ENCODE measurements at regions not wholly inside any gene's neighbourhood (a gene's known extent, or its start where the extent isn't known, plus 50 kb on each side); places are given as distances from the start of the nearest gene placed in this dataset.
"Not testable (repeated sequence)": the region's sequence is repeated elsewhere in the genome, so short reads cannot be mapped to it uniquely, and the experiment has no call there.

DNA sequence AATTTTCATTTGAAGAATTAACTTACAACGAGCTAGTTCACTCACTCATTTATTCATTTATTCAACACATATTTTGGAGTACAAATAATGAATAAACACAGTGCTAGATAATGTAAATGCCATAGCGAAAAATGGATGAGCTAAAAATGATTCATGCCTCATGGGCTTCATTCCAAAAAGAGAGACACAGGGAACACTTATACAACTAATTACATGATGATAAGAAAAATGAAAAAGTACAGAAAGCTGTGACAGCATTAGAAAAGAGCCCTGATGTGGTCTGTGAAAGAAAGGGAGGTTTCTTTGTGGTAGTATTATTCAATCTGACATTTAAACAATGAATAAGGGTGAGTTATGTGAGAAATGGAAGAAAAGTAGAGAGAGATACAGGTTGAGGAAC is 726.4 kb downstream of the AMY1C start:
- no peak for DNase-seq

GRCh38 chr1:104488296-104489015 is 738.8 kb downstream of the AMY1C start:
- DNase-seq: no peak

DNA sequence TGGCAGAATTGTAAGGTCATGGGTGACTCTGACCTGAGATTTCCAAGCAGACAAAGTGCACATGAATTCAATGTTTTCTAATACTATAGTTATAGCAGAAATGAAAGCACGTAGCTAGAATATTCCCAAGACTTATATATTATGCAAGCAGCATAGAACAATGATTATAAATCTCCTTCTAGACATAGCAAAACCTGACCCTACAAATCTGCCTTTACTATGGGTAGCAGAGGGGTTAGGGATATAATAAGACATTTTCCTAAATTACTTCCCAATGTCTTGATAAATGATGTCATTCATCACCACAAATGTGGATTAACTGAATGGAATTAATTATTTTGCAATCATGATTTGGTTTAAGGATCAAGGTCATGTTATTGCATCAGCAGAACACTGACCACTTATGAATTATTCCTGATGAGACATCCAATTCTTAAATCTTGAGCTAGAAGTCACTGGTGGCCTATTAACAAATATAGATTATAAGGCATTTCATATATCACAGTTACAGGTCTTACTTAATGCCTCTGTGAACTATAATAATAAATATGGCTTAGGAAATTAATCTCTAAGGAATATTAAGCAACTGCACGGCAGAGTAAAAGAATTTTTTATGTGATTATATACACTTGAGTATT is 776.6 kb downstream of the AMY1C start:
- DNase-seq: no peak

DNA sequence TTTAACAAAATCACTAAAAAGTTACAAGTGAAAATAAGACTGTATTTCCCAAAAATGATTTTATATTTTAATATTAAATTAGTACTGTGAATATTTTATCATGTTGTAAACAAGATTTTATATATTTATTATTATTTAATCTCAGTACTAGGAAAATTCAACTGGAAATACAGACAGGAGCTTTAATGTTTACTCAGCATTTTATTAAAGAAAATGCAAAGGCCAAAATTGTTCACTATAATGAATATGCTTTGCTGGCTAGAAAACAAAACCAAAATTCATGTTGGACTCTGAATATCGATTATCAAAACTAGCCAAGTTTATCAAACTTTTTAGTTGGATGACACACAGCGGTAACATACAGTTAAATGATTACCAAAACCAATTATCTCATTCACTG is 782.3 kb downstream of the AMY1C start:
- DNase-seq: no peak

DNA sequence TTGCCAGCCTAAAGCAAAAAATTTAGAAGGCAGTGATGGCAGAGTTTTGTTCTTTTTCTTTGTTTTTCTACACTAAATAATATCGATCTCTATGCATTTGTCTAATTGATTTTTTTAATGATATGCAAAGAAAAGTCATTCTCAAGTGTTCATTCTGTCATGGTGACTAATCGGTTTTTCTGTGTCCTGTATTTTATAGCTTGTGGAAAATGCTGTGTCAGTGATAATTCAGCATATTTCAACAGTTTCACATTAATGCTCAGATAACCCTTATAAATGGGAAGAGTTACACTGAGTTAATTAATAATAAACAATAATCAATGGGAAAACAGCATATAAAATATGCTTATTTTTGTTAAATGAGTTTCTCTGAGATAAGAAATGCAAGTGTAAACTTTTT is 824.9 kb downstream of the AMY1C start:
- DNase-seq: no peak

DNA sequence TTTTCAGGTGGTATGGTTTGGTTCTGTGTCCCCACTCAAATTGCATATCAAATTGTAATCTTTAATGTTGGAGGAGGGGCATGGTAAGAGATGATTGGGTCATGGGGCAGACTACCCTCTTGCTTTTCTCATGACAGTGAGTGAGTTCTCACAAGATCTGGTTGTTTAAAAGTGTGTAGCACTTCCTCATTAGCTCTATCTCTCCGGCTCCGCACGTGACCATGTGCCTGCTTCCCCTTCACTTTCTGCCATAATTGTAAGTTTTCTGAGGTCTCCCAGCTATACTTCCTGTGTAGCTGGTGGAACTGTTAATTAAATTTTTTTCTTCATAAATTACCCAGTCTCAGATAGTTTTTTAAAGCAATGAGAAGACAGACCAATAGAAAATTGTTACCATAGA is 843.2 kb downstream of the AMY1C start:
- DNase-seq: no peak

- no peak for DNase-seq
These were observed 843.9 kb downstream of the AMY1C start for GRCh38 chr1:104593413-104594187.

DNA sequence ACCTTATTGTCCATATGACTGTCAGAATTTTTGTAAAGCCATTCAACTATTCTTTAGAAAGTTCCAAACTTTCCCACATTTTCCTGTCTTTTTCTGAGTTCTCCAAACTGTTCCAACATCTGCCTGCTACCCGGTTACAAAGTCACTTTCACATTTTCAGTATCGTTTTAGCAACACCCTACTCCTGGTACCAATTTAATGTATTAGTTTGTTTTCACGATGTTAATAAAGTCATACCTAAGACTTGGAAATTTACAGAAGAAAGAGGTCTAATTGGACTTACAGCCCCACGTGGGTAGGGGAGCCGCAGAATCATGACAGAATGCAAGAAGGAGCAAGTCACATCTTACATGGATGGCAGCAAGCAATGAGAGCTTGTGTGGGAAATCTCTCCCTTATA is 867.8 kb downstream of the AMY1C start:
- no peak for DNase-seq

DNA sequence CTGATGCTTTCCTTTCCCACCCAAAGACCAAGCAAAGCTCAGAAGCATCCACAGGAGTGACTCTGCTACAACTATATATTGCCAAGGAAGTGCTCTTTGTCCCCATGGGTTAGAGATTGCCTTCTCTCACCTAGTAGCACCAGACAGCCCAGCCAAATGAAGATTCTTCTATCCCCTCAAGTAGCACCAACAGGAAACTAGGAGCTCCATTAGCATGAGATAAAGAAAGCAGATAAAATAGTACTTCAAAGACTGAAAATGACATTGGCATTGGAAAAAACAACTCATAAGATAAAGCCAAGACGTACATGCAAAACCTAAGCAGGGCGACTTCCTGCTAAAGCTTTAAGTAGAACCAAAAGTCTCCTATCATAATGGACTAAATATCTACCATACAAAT is 871.5 kb downstream of the AMY1C start:
- DNase-seq: no peak

DNA sequence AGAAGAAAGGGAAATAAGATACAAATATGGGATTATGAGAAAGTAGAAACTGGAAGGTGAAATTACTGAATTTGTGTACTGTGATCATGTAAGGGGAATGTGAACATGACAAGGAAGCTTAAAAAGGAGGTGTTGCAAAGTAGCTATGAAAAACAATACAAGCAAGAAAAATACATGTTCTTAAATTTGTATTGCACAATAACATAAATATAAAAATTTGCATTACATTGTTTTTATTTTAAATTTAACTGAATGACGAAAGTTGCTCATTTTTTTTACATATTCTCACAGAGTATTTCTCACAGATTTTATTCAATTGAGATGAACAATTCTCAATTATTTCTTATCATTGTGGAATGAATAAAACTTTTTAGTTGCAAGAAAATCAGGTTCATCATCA is 874.8 kb downstream of the AMY1C start:
- no peak for DNase-seq

GRCh38 chr1:104629589-104629988 is 879.9 kb downstream of the AMY1C start:
- DNase-seq: no peak

GRCh38 chr1:104630567-104631149 is 881.0 kb downstream of the AMY1C start:
- no peak for DNase-seq

DNA sequence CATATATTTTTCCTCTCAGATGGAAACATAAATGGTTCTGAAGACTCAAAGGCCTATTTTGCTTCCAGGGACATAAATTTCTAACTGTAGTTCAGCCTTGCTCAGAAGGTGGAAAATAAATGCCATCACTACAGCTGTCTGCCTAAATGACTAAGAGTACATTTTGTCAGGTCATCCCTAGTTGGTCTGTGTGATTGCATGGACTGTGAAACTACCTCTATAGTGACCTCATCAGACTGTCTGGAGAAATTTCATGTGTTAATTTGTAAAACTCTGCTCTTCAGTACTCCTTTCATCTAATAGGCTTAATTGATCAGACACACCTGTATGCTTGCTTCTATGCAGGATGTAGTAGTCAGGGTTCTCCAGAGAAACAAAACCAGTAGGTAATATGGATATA is 886.9 kb downstream of the AMY1C start:
- DNase-seq: no peak

DNA sequence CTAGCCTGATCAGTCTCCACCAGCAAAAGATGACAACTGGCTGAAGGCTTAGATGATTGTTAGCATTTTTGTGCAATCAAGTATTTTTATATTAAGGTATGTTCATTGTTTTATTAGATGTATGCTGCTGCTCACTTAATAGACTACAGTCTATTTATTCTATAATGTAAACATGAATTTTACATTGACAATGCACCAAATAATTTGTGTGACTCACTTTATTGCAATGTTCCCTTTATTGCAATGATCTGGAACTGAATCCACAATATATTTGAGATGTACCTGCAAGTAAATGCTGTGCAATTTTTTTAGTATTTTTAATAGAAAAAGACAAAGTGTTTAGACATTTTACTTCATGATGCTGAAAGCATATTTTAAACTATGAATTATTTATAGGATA is 896.5 kb downstream of the AMY1C start:
- no peak for DNase-seq

- DNase-seq: peak; percentile 58
These were observed 898.6 kb downstream of the AMY1C start for GRCh38 chr1:104648269-104648691.

GRCh38 chr1:104664374-104664773 is 914.7 kb downstream of the AMY1C start:
- not testable (repeated sequence) for DNase-seq

GRCh38 chr1:104665300-104665699 is 915.6 kb downstream of the AMY1C start:
- DNase-seq: no peak

DNA sequence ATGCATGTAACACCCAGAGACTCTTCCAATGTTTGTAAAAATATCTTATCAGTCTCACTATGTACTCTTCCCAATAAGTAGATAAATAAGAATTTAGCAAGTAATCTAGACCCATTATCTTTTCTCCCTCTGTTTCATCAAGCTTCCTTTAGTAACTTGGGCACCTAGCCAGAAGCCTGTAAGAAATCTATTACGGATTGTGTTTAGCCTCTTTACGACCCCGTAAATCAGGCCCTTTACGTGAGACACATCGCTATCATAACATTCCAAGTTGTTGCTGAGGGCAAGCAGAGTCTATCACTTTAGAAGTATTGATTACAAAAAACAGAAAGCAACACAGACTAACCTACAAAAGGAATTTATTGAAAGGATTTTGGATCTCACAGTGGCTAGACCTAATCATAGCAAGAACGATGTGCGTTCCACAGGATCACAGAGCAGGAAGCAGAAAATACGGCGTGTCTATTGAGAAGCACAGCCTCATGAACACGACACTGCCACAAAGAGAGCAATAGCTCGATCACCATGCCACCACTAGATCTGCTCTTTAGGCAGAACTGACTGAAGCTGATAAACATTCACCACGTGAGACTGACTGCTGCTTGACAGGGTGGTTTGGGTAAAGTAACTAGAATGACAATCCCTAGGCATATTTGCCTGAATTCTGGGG is 922.1 kb downstream of the AMY1C start:
- DNase-seq: no peak

- DNase-seq: no peak
These were observed 949.7 kb downstream of the AMY1C start for GRCh38 chr1:104699433-104699832.

GRCh38 chr1:104702731-104703130 is 953.0 kb downstream of the AMY1C start:
- DNase-seq: no peak

GRCh38 chr1:104706631-104707147 is 957.0 kb downstream of the AMY1C start:
- no peak for DNase-seq

- no peak for DNase-seq
These were observed 969.1 kb downstream of the AMY1C start for GRCh38 chr1:104718752-104719151.

- DNase-seq: no peak
These were observed 971.0 kb downstream of the AMY1C start for GRCh38 chr1:104720741-104721140.
